HG03469 (cell line): ENCODE measurements at regions not wholly inside any gene's neighbourhood (a gene's known extent, or its start where the extent isn't known, plus 50 kb on each side); places are given as distances from the start of the nearest gene placed in this dataset.

Experiments
- ATAC-seq: cut with Tn5 transposase; IDR thresholded peaks from one replicate; pipeline ENCODE4 v1.9.1; 2021; ENCODE audit warnings: mild to moderate bottlenecking, moderate library complexity, moderate number of reproducible peaks; ENCODE audit not compliant: unreplicated experiment

- ATAC-seq: no peak
These were observed 846.4 kb downstream of the DCDC2C start for GRCh38 chr2:4549666-4550210.

DNA sequence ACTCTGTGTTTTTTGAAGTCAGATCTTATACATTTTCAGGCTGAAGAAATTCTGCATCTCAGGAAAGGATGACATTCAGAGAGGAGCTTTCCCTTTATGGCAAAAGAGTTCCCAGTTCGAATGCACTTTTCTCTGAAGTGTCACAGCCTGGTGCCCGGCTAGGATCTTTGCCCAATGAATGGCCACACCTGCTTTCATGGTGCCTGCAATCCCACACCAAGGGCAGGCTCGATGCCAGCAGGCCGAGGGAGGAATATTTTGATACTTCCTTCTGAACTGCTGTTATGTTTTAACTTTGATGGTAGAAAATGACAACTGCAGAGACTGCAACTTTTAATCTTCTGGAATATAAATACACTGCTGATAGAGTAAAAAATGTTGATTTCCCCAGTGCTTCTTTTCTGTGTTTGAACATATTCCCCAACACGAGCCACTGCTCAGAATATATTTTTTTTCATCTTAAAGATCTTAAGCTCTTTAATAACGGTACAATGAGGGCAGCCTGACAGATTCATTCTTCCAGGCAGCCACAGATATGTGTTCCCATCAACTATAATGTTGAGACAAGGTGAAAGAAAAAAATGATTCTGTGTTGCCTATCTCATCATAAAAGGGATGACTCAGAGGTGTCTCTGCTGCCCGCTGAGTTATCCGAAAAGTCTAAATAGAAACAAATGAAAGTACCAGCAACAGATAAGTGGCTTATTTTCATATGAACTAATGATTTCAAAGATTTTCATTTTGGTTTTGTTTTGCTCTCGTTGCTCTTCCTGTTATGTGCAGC lies 848.5 kb downstream of the DCDC2C start:
- no peak for ATAC-seq

DNA sequence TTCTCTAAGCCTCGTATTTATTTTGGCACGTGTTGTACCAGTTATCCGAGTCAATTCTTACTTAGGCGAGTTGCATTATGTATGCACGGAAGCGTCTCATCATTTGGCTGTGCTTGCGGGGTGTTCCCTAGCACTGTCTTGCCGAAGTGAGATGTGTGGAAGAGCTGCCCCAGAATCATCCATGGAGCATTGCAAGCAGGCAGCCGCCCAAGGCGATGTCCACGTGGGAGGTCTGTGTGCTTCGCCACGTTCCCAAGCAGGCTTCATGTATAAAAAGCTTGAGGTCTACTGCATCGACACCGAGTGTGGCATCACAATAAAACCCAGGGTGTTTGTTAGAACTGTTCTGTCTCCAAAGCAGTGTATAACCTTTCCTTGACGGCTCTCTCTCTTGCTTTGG lies 849.9 kb downstream of the DCDC2C start:
- no peak for ATAC-seq

GRCh38 chr2:4556135-4556896 lies 852.9 kb downstream of the DCDC2C start:
- ATAC-seq: no peak

GRCh38 chr2:4561196-4561595 lies 857.8 kb downstream of the DCDC2C start:
- ATAC-seq: no peak

- no peak for ATAC-seq
These were observed 872.7 kb downstream of the DCDC2C start for GRCh38 chr2:4576075-4576474.

- ATAC-seq: no peak
These were observed 876.6 kb downstream of the DCDC2C start for GRCh38 chr2:4579977-4580376.

GRCh38 chr2:4585057-4585635 lies 881.8 kb downstream of the DCDC2C start:
- ATAC-seq: no peak

GRCh38 chr2:4588606-4589005 lies 885.2 kb downstream of the DCDC2C start:
- ATAC-seq: no peak

DNA sequence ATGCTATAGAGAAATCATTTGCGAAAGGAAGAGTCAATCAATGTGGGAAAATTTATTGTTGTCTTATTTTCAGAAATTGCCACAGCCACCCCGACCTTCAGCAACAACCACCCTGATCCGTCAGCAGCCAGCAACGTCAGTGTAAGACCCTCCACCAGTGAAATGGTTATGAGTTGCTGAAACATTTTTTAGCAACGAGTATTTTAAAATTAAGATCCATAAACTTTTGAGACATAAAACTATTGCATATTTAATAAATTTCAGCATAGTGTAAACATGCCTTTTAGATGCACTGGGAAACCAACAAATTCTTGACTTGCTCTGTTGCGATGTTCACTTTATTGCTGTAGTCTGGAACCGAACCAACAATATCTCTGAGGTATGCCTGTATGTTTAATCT lies 887.9 kb downstream of the DCDC2C start:
- ATAC-seq: no peak

DNA sequence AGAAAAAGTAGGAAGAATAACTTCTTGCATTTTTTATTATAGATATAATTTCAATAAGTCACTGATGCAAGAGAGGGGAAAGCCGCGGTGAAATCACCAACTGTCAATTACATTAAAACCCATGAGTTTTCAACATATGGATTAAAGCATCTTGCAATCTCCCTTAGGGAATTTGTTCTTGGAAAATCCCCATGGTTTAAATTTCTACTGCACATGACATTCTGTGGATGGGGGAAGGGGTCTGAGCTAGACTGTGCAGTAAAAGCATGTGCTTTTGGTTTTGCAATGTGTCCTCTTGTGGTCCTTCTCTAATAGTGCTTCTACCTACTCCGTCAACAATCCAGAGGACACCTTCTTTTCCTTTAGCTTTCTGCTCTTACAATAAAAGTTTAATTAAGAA lies 894.0 kb downstream of the DCDC2C start:
- ATAC-seq: no peak

DNA sequence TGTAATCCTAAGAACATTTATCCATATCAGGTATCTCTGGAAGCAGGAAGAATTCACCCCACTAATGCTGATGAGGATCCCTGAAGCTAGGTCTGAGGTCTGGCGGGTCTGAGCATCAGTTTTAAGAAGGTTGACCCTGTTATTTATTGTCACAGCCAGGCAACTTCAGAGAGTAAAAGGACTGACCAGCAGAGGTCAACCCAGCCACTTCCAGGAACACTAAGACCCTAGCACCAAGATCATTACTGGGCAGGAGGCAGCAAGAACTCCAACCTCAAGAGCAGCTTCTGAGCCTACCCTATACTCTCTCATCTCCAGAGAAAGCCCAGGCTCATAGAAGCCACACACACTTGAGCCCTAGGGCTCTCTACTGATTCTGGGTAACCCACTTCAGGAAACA lies 901.4 kb downstream of the DCDC2C start:
- ATAC-seq: no peak

GRCh38 chr2:4618141-4618540 lies 914.8 kb downstream of the DCDC2C start:
- no peak for ATAC-seq

DNA sequence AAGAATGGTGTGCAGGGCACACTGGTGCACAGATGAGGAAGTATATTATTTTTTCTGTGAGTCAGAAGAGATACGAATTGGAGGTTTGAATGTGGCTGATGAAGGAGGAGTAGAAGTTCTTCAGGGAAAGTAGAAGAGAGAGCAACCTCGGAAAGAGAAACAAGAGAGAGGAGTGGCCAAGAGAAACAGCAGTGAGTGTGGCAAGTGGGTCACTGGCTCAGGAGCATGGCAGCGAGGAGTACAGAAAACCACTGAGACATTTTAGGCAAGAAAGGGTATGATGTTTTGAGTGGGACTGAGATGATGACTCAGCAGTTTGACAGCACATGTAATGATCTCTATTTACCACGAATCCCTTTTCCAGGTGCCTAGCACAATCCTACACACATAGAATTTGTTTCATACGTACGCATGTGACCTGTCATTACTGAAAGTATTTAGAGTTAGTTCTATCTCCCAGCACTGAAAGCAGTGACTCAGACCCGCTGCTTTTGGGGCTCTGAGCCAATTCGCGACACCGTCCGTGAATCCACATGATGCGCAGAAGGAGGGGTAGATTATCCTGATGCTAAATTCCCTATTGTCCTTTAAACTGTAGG lies 915.4 kb downstream of the DCDC2C start:
- ATAC-seq: no peak

DNA sequence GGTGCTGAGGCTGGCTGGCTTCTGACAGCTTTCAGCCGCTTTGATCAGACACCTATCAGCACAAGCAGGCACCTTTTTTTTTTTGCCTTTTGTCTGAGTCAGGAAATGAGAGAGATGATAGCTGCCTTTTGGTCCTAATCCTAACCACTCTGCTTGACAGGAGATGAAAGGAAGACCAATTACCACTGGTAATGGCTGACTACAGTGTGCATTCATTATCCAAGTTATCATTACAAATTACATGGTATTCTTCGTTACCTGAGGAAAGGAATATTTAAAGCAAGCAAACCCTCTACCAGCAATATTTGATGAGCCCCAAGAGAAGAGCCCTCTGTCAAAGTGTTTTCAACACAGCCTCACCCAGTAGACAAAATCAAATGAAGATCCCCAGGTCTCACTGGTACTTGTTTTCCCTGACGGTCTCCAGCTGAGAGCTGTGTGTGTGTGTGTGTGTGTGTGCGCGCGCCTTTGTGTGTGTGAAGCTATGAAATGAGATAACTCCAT lies 925.7 kb downstream of the DCDC2C start:
- ATAC-seq: no peak

- ATAC-seq: no peak
These were observed 931.9 kb downstream of the DCDC2C start for GRCh38 chr2:4635289-4635688.

GRCh38 chr2:4653991-4654390 lies 950.6 kb downstream of the DCDC2C start:
- no peak for ATAC-seq

DNA sequence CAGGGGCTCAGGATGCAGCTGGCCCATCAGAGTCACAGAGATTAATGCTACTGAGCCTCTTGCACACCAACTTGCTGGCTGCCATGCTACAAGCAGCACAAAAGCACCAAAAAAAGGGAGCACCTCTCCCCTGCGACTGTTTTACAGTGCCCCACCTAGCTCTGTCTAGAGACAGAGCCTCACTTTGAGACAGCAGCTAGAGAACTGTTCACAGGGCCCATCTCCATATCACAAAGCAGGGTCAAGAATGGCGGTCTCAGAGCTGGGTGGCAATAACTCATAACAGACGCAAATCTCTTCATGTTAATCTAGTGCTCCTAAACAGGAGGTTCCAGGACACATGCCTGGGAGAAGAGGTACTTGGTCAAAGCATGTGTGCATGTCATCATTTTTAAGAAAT lies 953.0 kb downstream of the DCDC2C start:
- no peak for ATAC-seq

- no peak for ATAC-seq
These were observed 958.9 kb downstream of the DCDC2C start for GRCh38 chr2:4662161-4662779.

DNA sequence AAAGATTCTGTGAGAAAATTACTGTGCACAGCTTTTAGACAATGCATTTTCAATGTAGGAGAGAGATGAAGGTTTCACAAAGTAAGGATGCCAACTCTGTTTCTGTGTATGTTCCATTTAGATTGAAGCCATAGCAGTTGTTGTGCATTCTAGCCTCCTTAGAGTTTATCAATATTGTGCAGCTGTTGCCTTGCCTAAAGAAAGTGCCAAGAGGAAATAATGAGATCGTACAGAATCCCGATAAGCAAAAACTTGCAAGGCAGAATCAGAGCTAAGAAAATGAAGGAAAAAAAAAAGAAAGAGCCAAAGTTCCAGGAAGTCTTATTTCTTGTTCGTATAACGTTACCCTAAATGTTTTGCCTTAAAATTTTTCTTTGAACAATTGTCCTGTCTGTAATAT lies 965.0 kb downstream of the DCDC2C start:
- ATAC-seq: no peak

DNA sequence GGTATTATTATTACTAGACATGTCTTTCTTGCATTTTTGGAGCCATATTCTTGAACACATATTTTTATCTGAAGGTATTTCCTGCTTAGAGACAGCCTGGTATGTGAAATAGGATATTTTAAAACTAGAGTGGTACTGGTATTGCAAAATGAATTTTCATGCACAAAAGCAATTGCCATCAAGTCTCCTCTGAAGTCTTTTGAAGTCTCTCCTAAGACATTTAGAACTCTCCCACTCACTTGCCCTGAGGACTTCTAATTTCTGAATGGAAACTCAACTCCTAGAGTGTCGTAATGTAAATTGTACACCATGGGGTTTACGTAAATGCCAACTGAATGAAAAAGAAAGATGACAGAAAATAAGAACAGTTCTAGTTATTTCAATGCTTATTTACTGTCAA lies 967.0 kb downstream of the DCDC2C start:
- no peak for ATAC-seq
